UCSD-AML1 (cell line): ENCODE measurements at regions not wholly inside any gene's neighbourhood (a gene's known extent, or its start where the extent isn't known, plus 50 kb on each side); places are given as distances from the start of the nearest gene placed in this dataset.

Source experiments
- DNase-seq: peaks from one replicate; lab custom pipeline; 2025; ENCODE audit not compliant: unreplicated experiment; lab: John Stamatoyannopoulos, UW

- no peak for DNase-seq
Observed at GRCh38 chr4:138758196-138758595, 257.4 kb upstream of the NOCT start.

- DNase-seq: no peak
Observed at GRCh38 chr4:138757432-138757831, 258.1 kb upstream of the NOCT start.

- DNase-seq: no peak
Observed at GRCh38 chr4:138756519-138756918, 259.1 kb upstream of the NOCT start.

- no peak for DNase-seq
Observed at GRCh38 chr4:138751309-138751708, 264.3 kb upstream of the NOCT start.

GRCh38 chr4:138749303-138749702 is 266.3 kb upstream of the NOCT start:
- DNase-seq: no peak

GRCh38 chr4:138741766-138742377 is 273.7 kb upstream of the NOCT start:
- no peak for DNase-seq

- DNase-seq: no peak
Observed at GRCh38 chr4:138740816-138741745, 274.5 kb upstream of the NOCT start.

GRCh38 chr4:138736362-138736761 is 279.2 kb upstream of the NOCT start:
- DNase-seq: no peak

- DNase-seq: no peak
Observed at GRCh38 chr4:138734746-138735145, 280.8 kb upstream of the NOCT start.

GRCh38 chr4:138728566-138728965 is 287.0 kb upstream of the NOCT start:
- DNase-seq: no peak

- no peak for DNase-seq
Observed at GRCh38 chr4:138727731-138728130, 287.9 kb upstream of the NOCT start.

GRCh38 chr4:138724530-138724929 is 291.1 kb upstream of the NOCT start:
- DNase-seq: no peak

GRCh38 chr4:138716559-138717335 is 298.8 kb upstream of the NOCT start:
- DNase-seq: no peak

GRCh38 chr4:138710297-138710696 is 305.3 kb upstream of the NOCT start:
- DNase-seq: no peak

- DNase-seq: no peak
Observed at GRCh38 chr4:138709859-138710258, 305.7 kb upstream of the NOCT start.

GRCh38 chr4:138707746-138708677 is 307.6 kb upstream of the NOCT start:
- no peak for DNase-seq

GRCh38 chr4:138706201-138706600 is 309.4 kb upstream of the NOCT start:
- no peak for DNase-seq

- DNase-seq: no peak
Observed at GRCh38 chr4:138702190-138702824, 313.3 kb upstream of the NOCT start.

GRCh38 chr4:138698641-138699040 is 316.9 kb upstream of the NOCT start:
- DNase-seq: no peak

GRCh38 chr4:138697851-138698250 is 317.7 kb upstream of the NOCT start:
- no peak for DNase-seq
